ENCODE measurements at regions not wholly inside any gene's neighbourhood (a gene's known extent, or its start where the extent isn't known, plus 50 kb on each side); places are given as distances from the start of the nearest gene placed in this dataset.
"Not testable (repeated sequence)": the region's sequence is repeated elsewhere in the genome, so short reads cannot be mapped to it uniquely, and the experiment has no call there.

DNA sequence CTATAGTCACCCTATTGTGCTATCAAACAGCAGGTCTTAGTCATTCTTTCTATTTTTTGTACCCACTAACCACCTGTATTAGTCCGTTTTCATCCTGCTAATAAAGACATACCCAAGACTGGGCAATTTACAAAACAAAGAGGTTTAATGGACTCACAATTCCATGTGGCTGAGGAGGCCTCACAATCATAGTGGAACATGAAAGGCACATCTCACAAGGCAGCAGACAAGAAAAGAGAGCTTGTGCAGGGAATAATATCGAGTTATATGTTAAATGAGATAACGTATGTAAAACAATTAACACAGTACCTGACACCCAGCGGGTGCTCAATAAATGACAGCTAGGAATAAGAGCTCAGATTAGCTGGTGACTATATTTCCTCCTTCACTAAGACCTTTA is 88.1 kb upstream of the WDR44 start:
- DNase-seq (ENCODE audit: low read depth): no peak

DNA sequence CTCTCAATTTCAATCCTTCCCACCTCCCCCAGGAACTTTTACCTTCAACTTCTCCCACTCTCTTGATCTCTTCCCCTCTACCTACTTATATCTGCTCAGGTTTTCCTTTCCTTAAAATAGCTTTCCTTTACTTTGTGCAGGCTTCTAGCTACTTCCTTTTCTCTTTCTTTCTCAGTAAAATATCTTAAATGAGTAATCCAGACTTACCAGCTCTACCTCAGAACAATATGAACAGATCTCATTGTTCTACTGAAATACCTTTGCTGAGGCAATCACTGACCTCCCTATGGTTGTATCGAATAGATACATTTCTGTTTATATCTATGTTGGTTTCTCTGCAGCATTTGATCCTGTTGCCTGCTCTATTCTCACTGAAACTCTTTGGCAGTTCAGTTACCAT is 86.7 kb upstream of the WDR44 start:
- no peak for DNase-seq (ENCODE audit: low read depth)

- no peak for DNase-seq (ENCODE audit: low read depth)
These were observed 84.8 kb upstream of the WDR44 start for GRCh38 chrX:118261151-118261550.

- DNase-seq (ENCODE audit: low read depth): no peak
These were observed 74.1 kb upstream of the WDR44 start for GRCh38 chrX:118271775-118272174.

DNA sequence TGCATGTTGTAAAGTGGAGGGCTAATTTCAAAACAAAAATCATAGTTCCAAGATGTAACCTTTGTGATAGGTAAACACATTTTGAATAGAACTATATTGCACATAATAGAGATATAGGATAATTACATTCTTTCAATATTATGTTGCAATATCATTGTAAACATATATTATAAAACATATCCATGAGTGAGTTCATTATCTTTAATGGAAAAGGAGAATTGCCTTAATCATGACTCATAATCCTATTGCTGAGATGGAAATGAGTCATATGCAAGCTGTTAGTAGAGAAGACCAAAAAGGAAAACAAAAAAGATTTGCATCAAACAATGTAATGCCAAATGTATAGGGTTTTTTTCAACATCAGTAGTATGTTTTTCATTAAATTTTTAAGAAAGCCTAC is 73.7 kb upstream of the WDR44 start:
- DNase-seq (ENCODE audit: low read depth): no peak

GRCh38 chrX:118286066-118286762 is 59.7 kb upstream of the WDR44 start:
- DNase-seq (ENCODE audit: low read depth): no peak

DNA sequence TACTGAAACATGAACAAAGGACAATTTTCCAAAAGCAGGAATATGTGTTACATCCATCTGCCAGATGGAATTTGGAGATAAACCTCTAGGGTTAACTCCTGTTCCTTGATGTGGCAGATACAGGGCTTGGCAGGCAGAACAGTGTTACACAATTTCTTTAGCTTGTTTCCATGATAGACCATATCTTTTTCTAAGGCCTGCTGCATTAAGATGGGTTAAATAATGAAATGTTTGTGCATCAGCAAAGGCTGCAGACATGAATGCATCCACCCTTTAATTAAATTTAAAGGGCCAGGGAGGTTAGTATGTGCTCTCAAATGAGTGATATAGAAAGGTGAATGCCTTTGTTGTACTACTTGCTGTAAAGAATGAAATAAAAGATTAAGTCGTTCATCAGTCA is 50.1 kb upstream of the WDR44 start:
- DNase-seq (ENCODE audit: low read depth): not testable (repeated sequence)

Data from GM04503 (cell line).